H1 (cell line): ENCODE measurements at regions not wholly inside any gene's neighbourhood (a gene's known extent, or its start where the extent isn't known, plus 50 kb on each side); places are given as distances from the start of the nearest gene placed in this dataset.

Experiments
- TBP ChIP-seq: IDR thresholded peaks from 2 replicates; pipeline ENCODE4 v1.6.1; 2011; ENCODE audit warnings: low read depth, low read length, improper control_type of control experiment
- YY1 ChIP-seq: IDR thresholded peaks from 2 replicates; pipeline ENCODE4 v1.6.1; 2011; ENCODE audit warnings: low read depth, mild to moderate bottlenecking, low read length

DNA sequence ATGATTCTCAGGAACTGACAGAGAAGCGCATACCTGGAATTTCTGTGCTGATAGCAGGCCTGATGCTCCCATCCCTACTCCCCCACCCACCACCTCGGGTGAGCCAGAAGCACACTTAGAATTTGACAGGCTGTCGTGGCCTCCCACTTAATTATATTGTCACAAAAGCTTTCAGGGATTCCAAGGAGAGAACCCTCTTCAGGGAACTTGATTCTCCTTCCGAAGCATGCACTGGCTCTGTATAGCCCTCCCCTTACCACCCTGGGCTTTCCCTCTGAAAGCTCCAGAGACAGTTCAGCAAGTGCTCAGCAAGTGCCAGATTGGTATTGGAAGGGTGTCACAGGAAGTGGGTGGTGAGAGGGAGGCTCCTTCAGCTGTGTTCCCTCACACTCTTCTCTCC, 252.5 kb upstream of the SIX2 start (continued):
- TF ChIP-seq YY1 (no peak), TBP (no peak)
